Dendritic cell treated with granulocyte-macrophage colony-stimulating factor and Interleukin-4, amounts not matched to agents 40 ng/mL and 50 ng/mL, for 4 days (primary cell): ENCODE measurements at regions not wholly inside any gene's neighbourhood (a gene's known extent, or its start where the extent isn't known, plus 50 kb on each side); places are given as distances from the start of the nearest gene placed in this dataset.
"Not testable (repeated sequence)": the region's sequence is repeated elsewhere in the genome, so short reads cannot be mapped to it uniquely, and the experiment has no call there.

Experiments used
- H3K27ac Mint-ChIP-seq: one replicate; pipeline ENCODE4 v1.8.0; 2022; ENCODE audit warnings: mild to moderate bottlenecking, mixed read lengths
- H3K27me3 Mint-ChIP-seq: one replicate; pipeline ENCODE4 v1.8.0; 2022; ENCODE audit warnings: mild to moderate bottlenecking, mixed read lengths
- H3K36me3 Mint-ChIP-seq: one replicate; pipeline ENCODE4 v1.8.0; 2022; ENCODE audit warnings: low read depth, mixed read lengths
- H3K4me1 Mint-ChIP-seq: one replicate; pipeline ENCODE4 v1.8.0; 2022; ENCODE audit warnings: low read depth, mixed read lengths
- H3K4me3 Mint-ChIP-seq: one replicate; pipeline ENCODE4 v1.8.0; 2022; ENCODE audit warnings: mild to moderate bottlenecking, moderate library complexity, mixed read lengths
- H3K9me3 Mint-ChIP-seq: one replicate; pipeline ENCODE4 v1.8.0; 2022; ENCODE audit warnings: mixed read lengths
- intact Hi-C: fragments of 100-400 bp; cut with micrococcal nuclease; formaldehyde crosslinking; loops from one replicate; pipeline ENCODE4 v1.15.0; 2022

- no peak overlapping the region for H3K27ac Mint-ChIP-seq
- H3K36me3 Mint-ChIP-seq, result no peaks in the 10 kb centered on the region
- intact Hi-C loops, result no loop called here
- no peak overlapping the region for H3K4me3 Mint-ChIP-seq
- no peaks in the 10 kb centered on the region for H3K9me3 Mint-ChIP-seq
- no peaks in the 10 kb centered on the region for H3K4me1 Mint-ChIP-seq
- no peaks in the 10 kb centered on the region for H3K27me3 Mint-ChIP-seq
These were observed 453.7 kb downstream of the TENT5A start for GRCh38 chr6:81298751-81299150.

GRCh38 chr6:81295310-81295709, 457.2 kb downstream of the TENT5A start:
- H3K9me3 Mint-ChIP-seq, result no peaks in the 10 kb centered on the region
- intact Hi-C loops, result no loop called here
- H3K27ac Mint-ChIP-seq, result no peak overlapping the region
- no peaks in the 10 kb centered on the region for H3K27me3 Mint-ChIP-seq
- no peaks in the 10 kb centered on the region for H3K36me3 Mint-ChIP-seq
- H3K4me1 Mint-ChIP-seq, result no peaks in the 10 kb centered on the region
- no peak overlapping the region for H3K4me3 Mint-ChIP-seq

GRCh38 chr6:81293896-81294295, 458.6 kb downstream of the TENT5A start:
- Mint-ChIP-seq H3K9me3 (no peaks in the 10 kb centered on the region), H3K36me3 (no peaks in the 10 kb centered on the region), H3K4me3 (no peak overlapping the region), H3K4me1 (no peaks in the 10 kb centered on the region), H3K27ac (no peak overlapping the region), H3K27me3 (no peaks in the 10 kb centered on the region)
- intact Hi-C loops, result no loop called here

DNA sequence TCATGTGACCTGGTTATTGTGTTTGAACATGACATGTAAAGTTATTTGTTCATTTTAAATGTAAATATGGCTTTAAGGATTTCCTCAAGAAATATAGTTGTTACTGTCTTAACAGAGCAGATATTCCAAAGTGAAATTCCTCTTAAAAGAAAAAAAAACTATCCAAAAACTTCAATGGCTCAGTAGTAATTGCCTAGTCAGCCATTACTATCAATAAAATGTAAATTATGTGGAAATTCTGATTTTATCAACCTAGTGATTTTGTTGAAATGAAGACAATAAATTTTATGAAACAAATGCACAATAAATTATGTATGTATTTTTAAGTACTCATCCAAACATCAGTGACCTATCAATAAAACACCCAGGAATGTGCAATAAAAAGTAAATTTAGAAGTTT, 463.3 kb downstream of the TENT5A start:
- no peaks in the 10 kb centered on the region for H3K9me3 Mint-ChIP-seq
- no peaks in the 10 kb centered on the region for H3K4me1 Mint-ChIP-seq
- H3K27ac Mint-ChIP-seq, result no peak overlapping the region
- no peak overlapping the region for H3K4me3 Mint-ChIP-seq
- no peaks in the 10 kb centered on the region for H3K27me3 Mint-ChIP-seq
- H3K36me3 Mint-ChIP-seq, result no peaks in the 10 kb centered on the region
- intact Hi-C loops, result no loop called here

GRCh38 chr6:81265106-81265505, 487.4 kb downstream of the TENT5A start:
- H3K4me3 Mint-ChIP-seq, result no peak overlapping the region
- H3K27me3 Mint-ChIP-seq, result no peaks in the 10 kb centered on the region
- H3K36me3 Mint-ChIP-seq, result no peaks in the 10 kb centered on the region
- H3K9me3 Mint-ChIP-seq, result peaks cover 17% of the 10 kb centered on the region
- H3K27ac Mint-ChIP-seq, result no peak overlapping the region
- H3K4me1 Mint-ChIP-seq, result no peaks in the 10 kb centered on the region
- intact Hi-C loops, result no loop called here

- intact Hi-C loops, result no loop called here
- Mint-ChIP-seq H3K9me3 (peaks cover 11% of the 10 kb centered on the region), H3K4me3 (no peak overlapping the region), H3K36me3 (no peaks in the 10 kb centered on the region), H3K27ac (no peak overlapping the region), H3K4me1 (no peaks in the 10 kb centered on the region), H3K27me3 (no peaks in the 10 kb centered on the region)
These were observed 488.8 kb downstream of the TENT5A start for GRCh38 chr6:81263531-81264168.

- Mint-ChIP-seq H3K27ac (no peak overlapping the region), H3K4me1 (no peaks in the 10 kb centered on the region), H3K9me3 (peaks cover 11% of the 10 kb centered on the region), H3K36me3 (no peaks in the 10 kb centered on the region), H3K27me3 (no peaks in the 10 kb centered on the region), H3K4me3 (no peak overlapping the region)
- intact Hi-C loops, result no loop called here
These were observed 489.8 kb downstream of the TENT5A start for GRCh38 chr6:81262656-81263055.

GRCh38 chr6:81256223-81256622, 496.3 kb downstream of the TENT5A start:
- not testable (repeated sequence) for H3K4me3 Mint-ChIP-seq

DNA sequence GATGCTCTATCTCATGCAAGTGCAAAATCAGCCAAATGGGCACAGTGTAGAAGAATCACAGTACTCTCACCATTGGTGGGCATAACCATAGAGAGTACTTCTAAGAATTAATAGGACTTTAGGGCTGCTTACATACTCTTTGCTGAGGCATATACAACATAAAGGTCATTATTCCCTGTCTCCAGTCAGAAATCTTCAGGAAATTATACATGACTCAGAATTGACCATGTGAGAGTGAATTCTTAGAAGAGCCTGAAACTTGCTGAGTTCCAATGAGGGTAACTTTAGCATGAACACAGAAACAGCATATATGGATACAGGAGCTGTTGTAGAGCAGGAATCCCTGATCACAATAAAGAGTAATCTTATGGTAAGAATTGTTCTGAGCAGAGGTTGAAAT, 498.7 kb downstream of the TENT5A start:
- H3K9me3 Mint-ChIP-seq, result peaks cover 18% of the 10 kb centered on the region
- no peaks in the 10 kb centered on the region for H3K4me1 Mint-ChIP-seq
- no peak overlapping the region for H3K4me3 Mint-ChIP-seq
- H3K27me3 Mint-ChIP-seq, result no peaks in the 10 kb centered on the region
- H3K36me3 Mint-ChIP-seq, result no peaks in the 10 kb centered on the region
- intact Hi-C loops, result no loop called here
- H3K27ac Mint-ChIP-seq, result no peak overlapping the region

More at GRCh38 chr6:81256223-81256622, 496.3 kb downstream of the TENT5A start:
- H3K4me1 Mint-ChIP-seq, H3K36me3 Mint-ChIP-seq, H3K27me3 Mint-ChIP-seq, H3K27ac Mint-ChIP-seq, intact Hi-C loops: not testable (repeated sequence)
- H3K9me3 Mint-ChIP-seq, result peaks cover 22% of the 10 kb centered on the region

DNA sequence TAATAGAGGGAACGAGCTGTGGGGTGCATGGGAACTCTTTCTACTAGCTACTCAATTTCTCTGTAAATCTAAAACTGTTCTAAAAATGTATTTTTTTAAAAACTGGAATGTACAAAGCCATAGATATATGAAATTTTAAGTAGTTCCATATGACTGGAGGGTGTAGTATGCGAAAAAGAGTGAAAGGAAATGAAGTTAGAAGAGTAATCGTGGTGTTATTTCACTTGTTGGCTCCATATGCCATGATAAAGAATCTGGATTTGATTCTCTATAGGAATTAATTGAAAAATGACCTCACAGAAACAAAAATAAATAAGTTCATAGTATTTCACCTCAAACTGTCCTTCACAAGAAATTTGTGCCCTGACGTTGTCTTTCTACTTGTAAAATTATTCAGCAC, 500.2 kb downstream of the TENT5A start:
- peaks cover 18% of the 10 kb centered on the region for H3K9me3 Mint-ChIP-seq
- H3K27me3 Mint-ChIP-seq, result no peaks in the 10 kb centered on the region
- no peaks in the 10 kb centered on the region for H3K36me3 Mint-ChIP-seq
- no peak overlapping the region for H3K4me3 Mint-ChIP-seq
- no peaks in the 10 kb centered on the region for H3K4me1 Mint-ChIP-seq
- no peak overlapping the region for H3K27ac Mint-ChIP-seq
- intact Hi-C loops, result no loop called here

DNA sequence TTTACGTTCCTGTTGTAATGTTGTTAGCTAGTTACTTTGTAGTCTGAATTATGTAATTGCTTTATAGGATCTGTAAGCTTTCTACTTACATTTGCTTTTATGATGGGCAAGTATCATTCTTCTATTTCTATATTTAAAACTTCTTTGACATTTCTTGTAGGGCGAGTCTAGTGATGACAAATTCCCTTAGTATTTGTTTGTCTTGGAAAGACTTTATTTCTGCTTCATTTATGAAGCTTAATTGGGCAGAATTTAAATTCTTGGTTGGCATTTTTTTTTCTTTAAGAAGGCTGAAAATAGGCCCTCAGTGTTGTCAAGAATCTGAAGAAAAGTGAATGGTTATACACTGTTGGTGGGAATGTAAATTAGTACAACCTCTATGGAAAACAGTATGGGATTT, 506.3 kb downstream of the TENT5A start:
- no peaks in the 10 kb centered on the region for H3K9me3 Mint-ChIP-seq
- H3K4me3 Mint-ChIP-seq, result no peak overlapping the region
- H3K36me3 Mint-ChIP-seq, result no peaks in the 10 kb centered on the region
- intact Hi-C loops, result no loop called here
- H3K4me1 Mint-ChIP-seq, result no peaks in the 10 kb centered on the region
- H3K27ac Mint-ChIP-seq, result no peak overlapping the region
- H3K27me3 Mint-ChIP-seq, result no peaks in the 10 kb centered on the region

- H3K27ac Mint-ChIP-seq, result no peak overlapping the region
- no peaks in the 10 kb centered on the region for H3K36me3 Mint-ChIP-seq
- no peaks in the 10 kb centered on the region for H3K9me3 Mint-ChIP-seq
- intact Hi-C loops, result no loop called here
- H3K27me3 Mint-ChIP-seq, result no peaks in the 10 kb centered on the region
- H3K4me3 Mint-ChIP-seq, result no peak overlapping the region
- no peaks in the 10 kb centered on the region for H3K4me1 Mint-ChIP-seq
These were observed 509.9 kb downstream of the TENT5A start for GRCh38 chr6:81242624-81243023.

DNA sequence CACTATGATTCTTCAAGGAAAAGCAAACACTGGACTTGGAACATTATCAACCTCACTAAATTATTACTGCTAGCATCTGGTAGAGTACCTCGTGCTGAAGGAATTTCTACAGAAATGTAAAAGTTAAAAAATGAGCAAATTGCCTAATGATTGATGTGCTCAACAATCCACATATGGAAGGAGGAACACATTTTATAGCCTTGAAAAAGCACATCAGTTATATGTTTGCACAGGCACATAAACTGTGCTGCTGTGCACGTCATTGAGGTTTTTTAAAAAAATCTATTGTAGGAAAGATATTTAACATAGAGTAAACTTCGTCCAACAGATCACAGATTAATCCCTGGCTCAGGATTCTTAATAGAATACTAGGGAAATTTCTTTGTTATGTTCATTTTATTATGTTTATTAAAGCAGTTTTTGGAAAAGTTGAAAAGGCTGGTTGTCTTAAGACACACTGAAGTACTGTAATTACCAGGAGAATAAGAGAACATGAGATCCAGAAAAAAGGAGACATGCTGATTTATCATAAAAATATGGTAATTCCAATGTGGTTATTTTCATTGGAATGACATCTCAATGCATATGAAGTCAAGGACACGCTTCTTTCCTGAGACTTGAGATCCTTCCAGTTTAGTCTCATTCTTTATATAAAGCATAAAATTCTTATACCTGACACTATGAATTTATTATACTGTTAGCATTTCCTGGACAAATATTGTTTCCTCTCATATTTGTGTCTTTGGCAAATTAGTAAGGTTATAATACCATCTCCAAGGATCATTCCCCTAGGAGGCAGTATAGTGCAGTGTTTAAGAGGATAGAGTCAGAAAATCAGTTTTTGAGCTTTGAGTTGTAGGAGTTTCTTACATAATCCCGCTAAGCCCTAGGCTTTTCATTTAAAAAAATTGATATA, 511.1 kb downstream of the TENT5A start:
- H3K9me3 Mint-ChIP-seq, result no peaks in the 10 kb centered on the region
- H3K4me3 Mint-ChIP-seq, result no peak overlapping the region
- H3K27ac Mint-ChIP-seq, result no peak overlapping the region
- no peaks in the 10 kb centered on the region for H3K27me3 Mint-ChIP-seq
- H3K36me3 Mint-ChIP-seq, result no peaks in the 10 kb centered on the region
- intact Hi-C loops, result no loop called here
- H3K4me1 Mint-ChIP-seq, result no peaks in the 10 kb centered on the region

DNA sequence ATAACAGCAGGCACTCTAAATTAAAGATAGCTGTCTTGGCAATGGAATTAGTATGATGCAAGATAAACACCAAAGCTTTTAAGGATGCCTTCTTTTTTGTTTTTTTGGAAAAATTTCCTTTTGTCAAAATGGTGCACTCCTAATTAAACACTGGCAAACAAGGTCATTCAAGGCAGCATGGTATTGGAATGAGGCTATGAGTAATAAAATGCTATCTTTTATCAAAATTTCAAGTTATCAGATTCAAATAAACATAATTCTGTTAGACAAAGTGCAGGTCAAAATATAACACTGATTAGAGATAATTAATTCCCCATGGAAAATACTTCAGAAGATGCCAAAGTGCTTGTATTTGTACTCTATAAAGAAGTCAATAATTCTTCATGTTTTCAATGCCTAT, 514.1 kb downstream of the TENT5A start:
- Mint-ChIP-seq H3K4me3 (no peak overlapping the region), H3K36me3 (no peaks in the 10 kb centered on the region)
- intact Hi-C loops, result no loop called here

More for the DNA sequence above, 514.1 kb downstream of the TENT5A start:
- no peak overlapping the region for H3K27ac Mint-ChIP-seq
- no peaks in the 10 kb centered on the region for H3K4me1 Mint-ChIP-seq
- no peaks in the 10 kb centered on the region for H3K27me3 Mint-ChIP-seq
- no peaks in the 10 kb centered on the region for H3K9me3 Mint-ChIP-seq
